ENCODE measurements at regions not wholly inside any gene's neighbourhood (a gene's known extent, or its start where the extent isn't known, plus 50 kb on each side); places are given as distances from the start of the nearest gene placed in this dataset.
"Not testable (repeated sequence)": the region's sequence is repeated elsewhere in the genome, so short reads cannot be mapped to it uniquely, and the experiment has no call there.

- no peaks in the 10 kb centered on the region for H3K27me3 ChIP-seq (replicated peaks)
- H3K36me3 ChIP-seq (replicated peaks): no peaks in the 10 kb centered on the region
- in situ Hi-C loops (cut with HindIII; ENCODE audit: low pct_ligation_motif_present, low sequenced_read_pairs): no loop called here
- no peak overlapping the region for H3K27ac ChIP-seq
- DNase-seq: no peak
- no peak for TF ChIP-seq CTCF (IDR thresholded peaks at IDR 0.05; ENCODE audit: low read depth, low read length, missing control alignments)
- no peak overlapping the region for H3K4me3 ChIP-seq (ENCODE audit: low read depth, low read length)
Observed at GRCh38 chr6:134391205-134391604, 73.3 kb upstream of the SGK1 start.

- Histone ChIP-seq H3K36me3 (replicated peaks) (no peaks in the 10 kb centered on the region), H3K27ac (no peak overlapping the region), H3K27me3 (replicated peaks) (no peaks in the 10 kb centered on the region), H3K4me3 (ENCODE audit: low read depth, low read length) (no peak overlapping the region)
- no peak for TF ChIP-seq CTCF (IDR thresholded peaks at IDR 0.05; ENCODE audit: low read depth, low read length, missing control alignments)
- no peak for DNase-seq
- in situ Hi-C loops (cut with HindIII; ENCODE audit: low pct_ligation_motif_present, low sequenced_read_pairs): no loop called here
Observed at GRCh38 chr6:134389658-134390057, 71.7 kb upstream of the SGK1 start.

- Histone ChIP-seq H3K27ac (no peak overlapping the region), H3K4me3 (ENCODE audit: low read depth, low read length) (no peak overlapping the region), H3K27me3 (replicated peaks) (no peaks in the 10 kb centered on the region), H3K36me3 (replicated peaks) (no peaks in the 10 kb centered on the region)
- no peak for TF ChIP-seq CTCF (IDR thresholded peaks at IDR 0.05; ENCODE audit: low read depth, low read length, missing control alignments)
- DNase-seq: no peak
- in situ Hi-C loops (cut with HindIII; ENCODE audit: low pct_ligation_motif_present, low sequenced_read_pairs): no loop called here
Observed at GRCh38 chr6:134389129-134389528, 71.2 kb upstream of the SGK1 start.

- H3K4me3 ChIP-seq (ENCODE audit: low read depth, low read length); in situ Hi-C loops (cut with HindIII; ENCODE audit: low pct_ligation_motif_present, low sequenced_read_pairs); DNase-seq; H3K27ac ChIP-seq; H3K27me3 ChIP-seq (replicated peaks); H3K36me3 ChIP-seq (replicated peaks): not testable (repeated sequence)
Observed at GRCh38 chr6:134386482-134386881, 68.6 kb upstream of the SGK1 start.

- H3K27ac ChIP-seq: no peak overlapping the region
- TF ChIP-seq CTCF (IDR thresholded peaks at IDR 0.05; ENCODE audit: low read depth, low read length, missing control alignments): no peak
- no peak overlapping the region for H3K4me3 ChIP-seq (ENCODE audit: low read depth, low read length)
- in situ Hi-C loops (cut with HindIII; ENCODE audit: low pct_ligation_motif_present, low sequenced_read_pairs): no loop called here
- no peaks in the 10 kb centered on the region for H3K27me3 ChIP-seq (replicated peaks)
- no peaks in the 10 kb centered on the region for H3K36me3 ChIP-seq (replicated peaks)
- no peak for DNase-seq
Observed at GRCh38 chr6:134381959-134382358, 64.0 kb upstream of the SGK1 start.

- DNase-seq: no peak
- no peak overlapping the region for H3K4me3 ChIP-seq (ENCODE audit: low read depth, low read length)
- H3K27ac ChIP-seq: no peak overlapping the region
- no peaks in the 10 kb centered on the region for H3K36me3 ChIP-seq (replicated peaks)
- in situ Hi-C loops (cut with HindIII; ENCODE audit: low pct_ligation_motif_present, low sequenced_read_pairs): no loop called here
- no peaks in the 10 kb centered on the region for H3K27me3 ChIP-seq (replicated peaks)
- TF ChIP-seq CTCF (IDR thresholded peaks at IDR 0.05; ENCODE audit: low read depth, low read length, missing control alignments): no peak
Observed at GRCh38 chr6:134379599-134379998, 61.7 kb upstream of the SGK1 start.
